ENCODE measurements at regions not wholly inside any gene's neighbourhood (a gene's known extent, or its start where the extent isn't known, plus 50 kb on each side); places are given as distances from the start of the nearest gene placed in this dataset.

DNA sequence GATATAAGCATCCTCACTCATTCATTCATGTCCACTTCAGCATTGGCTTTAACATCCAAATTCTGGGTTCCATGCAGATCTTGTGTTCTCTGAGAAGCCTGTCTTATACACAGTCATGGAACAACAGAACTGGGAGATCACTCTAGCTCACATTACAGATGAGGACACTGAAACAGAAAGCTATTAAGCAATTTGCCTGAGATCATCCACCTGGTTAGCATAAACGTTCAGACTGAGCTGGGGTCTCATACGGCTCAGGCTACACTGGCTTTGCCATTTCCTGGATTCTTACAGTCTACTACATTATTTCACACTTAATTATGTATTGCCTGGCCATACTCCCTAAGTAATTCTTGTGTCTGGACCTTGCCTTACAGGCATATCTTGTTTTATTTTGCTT is 169.4 kb upstream of the FANCL start:
- H2AFZ ChIP-seq (ENCODE audit: control insufficient read depth, low read depth, low read length) = no peak overlapping the region
- intact Hi-C loops (cut with micrococcal nuclease; ENCODE audit: unreplicated experiment) = no loop called here
- no peaks in the 10 kb centered on the region for H3K36me3 ChIP-seq (ENCODE audit: control insufficient read depth in 2 of 2, insufficient read depth in 2 of 2, low read length in 1 of 2)
- WGBS (ENCODE audit: insufficient coverage, insufficient replicate concordance, low lambda C conversion rate, missing lambda C conversion rate) = 3% methylated on average over 2 of the region's 2 CpGs
- SMC1A ChIA-PET (ENCODE audit: uncharacterized antibody, unreplicated experiment) = interaction anchor here (1.0 kb wide), 1 partner anchor 92 kb away, joined by 3 read pairs; no protein-coding TSS in a partner anchor
- TF ChIP-seq ESRRA (IDR thresholded peaks at IDR 0.05; ENCODE audit: low read length) (no peak), WRNIP1 (IDR thresholded peaks at IDR 0.05; ENCODE audit: borderline replicate concordance, low read depth, low read length) (no peak), CHD4 (IDR thresholded peaks at IDR 0.05) (no peak), SMAD1 (IDR thresholded peaks at IDR 0.05; ENCODE audit: low read depth, partially characterized antibody) (no peak), GABPA (IDR thresholded peaks at IDR 0.05; ENCODE audit: low read depth) (no peak), SP1 (IDR thresholded peaks at IDR 0.05; ENCODE audit: low read depth, low read length) (no peak), ZSCAN29 (IDR thresholded peaks at IDR 0.05) (no peak), NFYA (IDR thresholded peaks at IDR 0.05; ENCODE audit: borderline replicate concordance, low read depth, low read length) (no peak), ZNF207 (IDR thresholded peaks at IDR 0.05; ENCODE audit: borderline replicate concordance) (no peak), RUNX3 (IDR thresholded peaks at IDR 0.05; ENCODE audit: low read length) (no peak), NBN (IDR thresholded peaks at IDR 0.05) (no peak), STAT3 (IDR thresholded peaks at IDR 0.05; ENCODE audit: low read depth, low read length) (no peak), TCF7 (IDR thresholded peaks at IDR 0.05; ENCODE audit: borderline replicate concordance) (no peak), DPF2 (IDR thresholded peaks at IDR 0.05) (no peak), CREB1 (IDR thresholded peaks at IDR 0.05; ENCODE audit: low read depth) (no peak), FOS (IDR thresholded peaks at IDR 0.05; ENCODE audit: borderline replicate concordance, extremely low read depth, insufficient read length) (no peak), NFYB (IDR thresholded peaks at IDR 0.05; ENCODE audit: insufficient read depth, low read depth, low read length) (no peak), MYB (IDR thresholded peaks at IDR 0.05; ENCODE audit: borderline replicate concordance, low read depth, low read length) (no peak)
- TF ChIP-seq, protein P1, sequence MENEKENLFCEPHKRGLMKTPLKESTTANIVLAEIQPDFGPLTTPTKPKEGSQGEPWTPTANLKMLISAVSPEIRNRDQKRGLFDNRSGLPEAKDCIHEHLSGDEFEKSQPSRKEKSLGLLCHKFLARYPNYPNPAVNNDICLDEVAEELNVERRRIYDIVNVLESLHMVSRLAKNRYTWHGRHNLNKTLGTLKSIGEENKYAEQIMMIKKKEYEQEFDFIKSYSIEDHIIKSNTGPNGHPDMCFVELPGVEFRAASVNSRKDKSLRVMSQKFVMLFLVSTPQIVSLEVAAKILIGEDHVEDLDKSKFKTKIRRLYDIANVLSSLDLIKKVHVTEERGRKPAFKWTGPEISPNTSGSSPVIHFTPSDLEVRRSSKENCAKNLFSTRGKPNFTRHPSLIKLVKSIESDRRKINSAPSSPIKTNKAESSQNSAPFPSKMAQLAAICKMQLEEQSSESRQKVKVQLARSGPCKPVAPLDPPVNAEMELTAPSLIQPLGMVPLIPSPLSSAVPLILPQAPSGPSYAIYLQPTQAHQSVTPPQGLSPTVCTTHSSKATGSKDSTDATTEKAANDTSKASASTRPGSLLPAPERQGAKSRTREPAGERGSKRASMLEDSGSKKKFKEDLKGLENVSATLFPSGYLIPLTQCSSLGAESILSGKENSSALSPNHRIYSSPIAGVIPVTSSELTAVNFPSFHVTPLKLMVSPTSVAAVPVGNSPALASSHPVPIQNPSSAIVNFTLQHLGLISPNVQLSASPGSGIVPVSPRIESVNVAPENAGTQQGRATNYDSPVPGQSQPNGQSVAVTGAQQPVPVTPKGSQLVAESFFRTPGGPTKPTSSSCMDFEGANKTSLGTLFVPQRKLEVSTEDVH (IDR thresholded peaks at IDR 0.05; ENCODE audit: low read depth, partially characterized antibody) = no peak
- TF ChIP-seq, protein P2, sequence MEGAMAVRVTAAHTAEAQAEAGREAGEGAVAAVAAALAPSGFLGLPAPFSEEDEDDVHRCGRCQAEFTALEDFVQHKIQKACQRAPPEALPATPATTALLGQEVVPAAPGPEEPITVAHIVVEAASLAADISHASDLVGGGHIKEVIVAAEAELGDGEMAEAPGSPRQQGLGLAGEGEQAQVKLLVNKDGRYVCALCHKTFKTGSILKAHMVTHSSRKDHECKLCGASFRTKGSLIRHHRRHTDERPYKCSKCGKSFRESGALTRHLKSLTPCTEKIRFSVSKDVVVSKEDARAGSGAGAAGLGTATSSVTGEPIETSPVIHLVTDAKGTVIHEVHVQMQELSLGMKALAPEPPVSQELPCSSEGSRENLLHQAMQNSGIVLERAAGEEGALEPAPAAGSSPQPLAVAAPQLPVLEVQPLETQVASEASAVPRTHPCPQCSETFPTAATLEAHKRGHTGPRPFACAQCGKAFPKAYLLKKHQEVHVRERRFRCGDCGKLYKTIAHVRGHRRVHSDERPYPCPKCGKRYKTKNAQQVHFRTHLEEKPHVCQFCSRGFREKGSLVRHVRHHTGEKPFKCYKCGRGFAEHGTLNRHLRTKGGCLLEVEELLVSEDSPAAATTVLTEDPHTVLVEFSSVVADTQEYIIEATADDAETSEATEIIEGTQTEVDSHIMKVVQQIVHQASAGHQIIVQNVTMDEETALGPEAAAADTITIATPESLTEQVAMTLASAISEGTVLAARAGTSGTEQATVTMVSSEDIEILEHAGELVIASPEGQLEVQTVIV (IDR thresholded peaks at IDR 0.05; ENCODE audit: borderline replicate concordance, partially characterized antibody) = no peak
- no peaks in the 10 kb centered on the region for H3K4me1 ChIP-seq (ENCODE audit: control insufficient read depth, insufficient read depth, low read length)
- ATAC-seq = no peak
- no TSS peak for BruUV-seq (replicated peaks)
- POLR2A ChIA-PET = no interaction called here
- no peak overlapping the region for H3K9ac ChIP-seq (ENCODE audit: control insufficient read depth, insufficient read depth, low read length)
- RAD21 ChIA-PET (ENCODE audit: unreplicated experiment) = no interaction called here
- no peaks in the 10 kb centered on the region for H3K9me3 ChIP-seq (replicated peaks; ENCODE audit: control insufficient read depth, insufficient read depth, low read length)
- FAIRE-seq = no peak
- no peaks in the 10 kb centered on the region for H3K79me2 ChIP-seq (ENCODE audit: control insufficient read depth, insufficient read depth, low read length)
- no peak for DNase-seq (ENCODE audit: low read depth, low spot score)
- no peak overlapping the region for H3K27ac ChIP-seq (ENCODE audit: control insufficient read depth, insufficient read depth)
- no peaks in the 10 kb centered on the region for H4K20me1 ChIP-seq (ENCODE audit: control insufficient read depth, insufficient read depth)
- H3K27me3 ChIP-seq (replicated peaks in 1 of 2; ENCODE audit: control insufficient read depth in 2 of 2, insufficient read depth in 2 of 2, low read length in 1 of 2) = no peaks in the 10 kb centered on the region
- in situ Hi-C loops (cut with MboI) = no loop called here
- no peak overlapping the region for H3K4me3 ChIP-seq
- no peak overlapping the region for H3K4me2 ChIP-seq (ENCODE audit: control insufficient read depth, insufficient read depth)
- CTCF ChIA-PET = no interaction called here

All from GM12878 (cell line).